ENCODE measurements at regions not wholly inside any gene's neighbourhood (a gene's known extent, or its start where the extent isn't known, plus 50 kb on each side); places are given as distances from the start of the nearest gene placed in this dataset.

DNA sequence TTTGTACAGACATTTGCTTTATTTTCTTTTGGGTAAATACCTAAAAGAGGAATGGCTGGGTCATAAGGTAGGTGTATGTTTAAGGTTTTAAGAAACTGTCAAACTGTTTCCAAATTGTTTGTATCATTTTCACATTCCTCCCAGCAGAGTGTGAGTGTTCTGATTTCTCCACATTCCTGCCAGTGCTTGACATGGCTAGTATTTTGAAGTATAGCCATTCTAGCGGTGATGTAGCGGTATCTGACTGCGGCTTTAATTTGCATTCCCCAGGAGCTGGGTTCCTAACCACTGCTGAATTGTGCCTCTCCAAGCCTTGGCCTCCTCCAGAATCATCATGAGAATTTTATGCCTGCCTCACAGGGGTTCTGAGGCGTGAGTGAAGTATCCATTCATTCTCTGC is 61.8 kb upstream of the ARL4C start (continued):
- TF ChIP-seq, protein P1, sequence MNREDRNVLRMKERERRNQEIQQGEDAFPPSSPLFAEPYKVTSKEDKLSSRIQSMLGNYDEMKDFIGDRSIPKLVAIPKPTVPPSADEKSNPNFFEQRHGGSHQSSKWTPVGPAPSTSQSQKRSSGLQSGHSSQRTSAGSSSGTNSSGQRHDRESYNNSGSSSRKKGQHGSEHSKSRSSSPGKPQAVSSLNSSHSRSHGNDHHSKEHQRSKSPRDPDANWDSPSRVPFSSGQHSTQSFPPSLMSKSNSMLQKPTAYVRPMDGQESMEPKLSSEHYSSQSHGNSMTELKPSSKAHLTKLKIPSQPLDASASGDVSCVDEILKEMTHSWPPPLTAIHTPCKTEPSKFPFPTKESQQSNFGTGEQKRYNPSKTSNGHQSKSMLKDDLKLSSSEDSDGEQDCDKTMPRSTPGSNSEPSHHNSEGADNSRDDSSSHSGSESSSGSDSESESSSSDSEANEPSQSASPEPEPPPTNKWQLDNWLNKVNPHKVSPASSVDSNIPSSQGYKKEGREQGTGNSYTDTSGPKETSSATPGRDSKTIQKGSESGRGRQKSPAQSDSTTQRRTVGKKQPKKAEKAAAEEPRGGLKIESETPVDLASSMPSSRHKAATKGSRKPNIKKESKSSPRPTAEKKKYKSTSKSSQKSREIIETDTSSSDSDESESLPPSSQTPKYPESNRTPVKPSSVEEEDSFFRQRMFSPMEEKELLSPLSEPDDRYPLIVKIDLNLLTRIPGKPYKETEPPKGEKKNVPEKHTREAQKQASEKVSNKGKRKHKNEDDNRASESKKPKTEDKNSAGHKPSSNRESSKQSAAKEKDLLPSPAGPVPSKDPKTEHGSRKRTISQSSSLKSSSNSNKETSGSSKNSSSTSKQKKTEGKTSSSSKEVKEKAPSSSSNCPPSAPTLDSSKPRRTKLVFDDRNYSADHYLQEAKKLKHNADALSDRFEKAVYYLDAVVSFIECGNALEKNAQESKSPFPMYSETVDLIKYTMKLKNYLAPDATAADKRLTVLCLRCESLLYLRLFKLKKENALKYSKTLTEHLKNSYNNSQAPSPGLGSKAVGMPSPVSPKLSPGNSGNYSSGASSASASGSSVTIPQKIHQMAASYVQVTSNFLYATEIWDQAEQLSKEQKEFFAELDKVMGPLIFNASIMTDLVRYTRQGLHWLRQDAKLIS (CRISPR knock-in tag; IDR thresholded peaks at IDR 0.05; ENCODE audit: borderline replicate concordance), result no peak

DNA sequence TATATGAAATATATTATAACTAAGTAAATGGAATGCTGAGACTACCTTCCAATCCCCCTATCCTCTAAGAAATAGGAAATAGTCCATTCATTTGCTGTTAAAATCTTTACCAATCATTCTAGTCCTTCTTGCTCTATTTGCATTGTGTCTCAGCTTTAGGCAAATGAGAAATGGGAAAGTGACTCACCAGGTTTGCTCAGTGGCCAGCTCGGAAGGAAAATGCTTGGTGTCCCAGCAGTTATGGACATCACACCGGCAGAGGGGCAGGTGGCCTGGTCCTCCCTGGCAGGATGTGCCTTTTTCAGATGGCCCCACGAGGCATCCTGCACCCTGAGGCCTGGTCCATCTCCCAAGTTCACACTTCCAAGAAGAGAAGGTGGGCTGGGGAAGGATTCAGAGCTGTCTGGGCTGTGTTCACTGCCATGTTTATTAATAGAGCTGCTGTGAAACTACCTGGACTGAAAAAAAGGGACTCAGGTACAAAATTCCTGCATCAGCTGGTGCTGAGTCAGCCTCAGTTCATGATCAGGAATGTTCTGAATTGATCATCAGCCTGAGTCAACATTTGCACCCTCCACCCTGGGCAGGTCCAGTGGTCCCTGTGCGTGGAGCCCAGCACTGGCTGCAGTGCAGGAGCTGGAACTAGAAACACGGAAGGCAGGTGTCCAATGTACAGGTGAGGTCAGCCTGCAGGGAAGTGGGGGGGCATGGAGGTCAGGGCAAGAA is 60.1 kb upstream of the ARL4C start:
- POLR2A ChIA-PET, result no interaction called here
- no peak for ATAC-seq

DNA sequence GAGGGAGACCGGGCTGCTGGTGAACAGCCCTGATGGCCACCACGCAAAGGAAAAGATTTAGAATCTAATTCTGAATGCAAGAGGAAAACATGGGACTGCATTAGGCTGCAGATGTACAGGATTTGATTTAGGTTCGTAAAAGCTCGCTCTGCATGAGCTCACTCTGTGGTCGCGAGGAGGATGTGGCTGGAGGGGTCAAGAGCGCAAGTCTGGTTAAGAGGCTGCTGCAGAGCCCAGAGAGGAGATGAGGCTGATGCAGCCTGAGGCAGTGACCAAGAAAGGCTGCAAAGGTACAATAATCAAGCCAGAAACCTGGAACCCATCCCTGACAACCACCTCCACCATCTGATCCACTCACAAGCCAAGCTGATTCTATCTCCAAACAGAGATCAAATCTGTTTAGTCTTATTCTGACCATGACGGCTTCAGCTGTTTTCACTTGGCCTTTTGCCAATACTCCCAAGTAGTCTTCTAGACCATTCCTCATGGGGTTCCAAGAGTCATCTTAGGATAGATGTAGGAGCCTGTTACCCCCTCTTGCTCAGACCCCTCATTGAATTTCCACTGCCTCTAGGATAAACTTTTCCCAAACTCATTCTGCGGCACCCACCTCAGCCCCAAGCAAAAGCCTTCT is 58.9 kb upstream of the ARL4C start:
- ChIA-PET POLR2A (no interaction called here), CTCF (no interaction called here)
- Mint-ChIP-seq H3K4me1 (peaks cover 4% of the 10 kb centered on the region), H3K27me3 (ENCODE audit: low read depth) (no peaks in the 10 kb centered on the region; the same call in none of the 2 replicates), H3K36me3 (peaks cover 12% of the 10 kb centered on the region), H3K9me3 (peaks cover 21% of the 10 kb centered on the region), H3K27ac (no peak overlapping the region), H3K4me3 (no peak overlapping the region)
- ATAC-seq (no peak), DNase-seq (ENCODE audit: low spot score) (no peak)
- TF ChIP-seq, protein P2, sequence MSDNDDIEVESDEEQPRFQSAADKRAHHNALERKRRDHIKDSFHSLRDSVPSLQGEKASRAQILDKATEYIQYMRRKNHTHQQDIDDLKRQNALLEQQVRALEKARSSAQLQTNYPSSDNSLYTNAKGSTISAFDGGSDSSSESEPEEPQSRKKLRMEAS (CRISPR knock-in tag; IDR thresholded peaks at IDR 0.05), result no peak
- TF ChIP-seq, protein P3, sequence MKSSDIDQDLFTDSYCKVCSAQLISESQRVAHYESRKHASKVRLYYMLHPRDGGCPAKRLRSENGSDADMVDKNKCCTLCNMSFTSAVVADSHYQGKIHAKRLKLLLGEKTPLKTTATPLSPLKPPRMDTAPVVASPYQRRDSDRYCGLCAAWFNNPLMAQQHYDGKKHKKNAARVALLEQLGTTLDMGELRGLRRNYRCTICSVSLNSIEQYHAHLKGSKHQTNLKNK (CRISPR knock-in tag; IDR thresholded peaks at IDR 0.05), result no peak
- no peak for TF ChIP-seq NR3C1 (CRISPR knock-in tag; conservative IDR thresholded peaks at IDR 0.05; ENCODE audit: low read depth)
- no peak for TF ChIP-seq SMAD3 (CRISPR knock-in tag; IDR thresholded peaks at IDR 0.05; ENCODE audit: borderline replicate concordance)
- TF ChIP-seq ZNF263 (CRISPR knock-in tag; IDR thresholded peaks at IDR 0.05; ENCODE audit: low read depth), result no peak
- TF ChIP-seq, protein P4, sequence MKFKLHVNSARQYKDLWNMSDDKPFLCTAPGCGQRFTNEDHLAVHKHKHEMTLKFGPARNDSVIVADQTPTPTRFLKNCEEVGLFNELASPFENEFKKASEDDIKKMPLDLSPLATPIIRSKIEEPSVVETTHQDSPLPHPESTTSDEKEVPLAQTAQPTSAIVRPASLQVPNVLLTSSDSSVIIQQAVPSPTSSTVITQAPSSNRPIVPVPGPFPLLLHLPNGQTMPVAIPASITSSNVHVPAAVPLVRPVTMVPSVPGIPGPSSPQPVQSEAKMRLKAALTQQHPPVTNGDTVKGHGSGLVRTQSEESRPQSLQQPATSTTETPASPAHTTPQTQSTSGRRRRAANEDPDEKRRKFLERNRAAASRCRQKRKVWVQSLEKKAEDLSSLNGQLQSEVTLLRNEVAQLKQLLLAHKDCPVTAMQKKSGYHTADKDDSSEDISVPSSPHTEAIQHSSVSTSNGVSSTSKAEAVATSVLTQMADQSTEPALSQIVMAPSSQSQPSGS (CRISPR knock-in tag; IDR thresholded peaks at IDR 0.05; ENCODE audit: borderline replicate concordance, low read depth), result no peak
- no peak for TF ChIP-seq GRHL2 (CRISPR knock-in tag; IDR thresholded peaks at IDR 0.05; ENCODE audit: insufficient replicate concordance, severe bottlenecking)
- no peak for TF ChIP-seq RELA (CRISPR knock-in tag; IDR thresholded peaks at IDR 0.05; ENCODE audit: borderline replicate concordance)
- no peak for TF ChIP-seq CREB1 (CRISPR knock-in tag; IDR thresholded peaks at IDR 0.05)
- TF ChIP-seq MLX (CRISPR knock-in tag; IDR thresholded peaks at IDR 0.05), result no peak
- no peak for TF ChIP-seq ZNF138 (CRISPR knock-in tag; conservative IDR thresholded peaks at IDR 0.05)
- TF ChIP-seq ZNF121 (CRISPR knock-in tag; IDR thresholded peaks at IDR 0.05), result no peak
- TF ChIP-seq ZNF396 (CRISPR knock-in tag; IDR thresholded peaks at IDR 0.05; ENCODE audit: borderline replicate concordance), result no peak
- no peak for TF ChIP-seq JUN (CRISPR knock-in tag; IDR thresholded peaks at IDR 0.05)

More for the DNA sequence above, 60.1 kb upstream of the ARL4C start:
- TF ChIP-seq FOXP4 (CRISPR knock-in tag; IDR thresholded peaks at IDR 0.05) (no peak), TCF7 (CRISPR knock-in tag; IDR thresholded peaks at IDR 0.05; ENCODE audit: low read depth) (no peak)
- TF ChIP-seq, protein P2 (CRISPR knock-in tag; IDR thresholded peaks at IDR 0.05), result no peak
- peaks cover 33% of the 10 kb centered on the region for H3K9me3 Mint-ChIP-seq
- peaks cover 8% of the 10 kb centered on the region for H3K27me3 Mint-ChIP-seq (ENCODE audit: low read depth)
- no peak overlapping the region for H3K27ac Mint-ChIP-seq
- no peak for DNase-seq (ENCODE audit: low spot score)
- H3K4me3 Mint-ChIP-seq, result no peak overlapping the region
- no peaks in the 10 kb centered on the region for H3K4me1 Mint-ChIP-seq
- H3K36me3 Mint-ChIP-seq, result peaks cover 22% of the 10 kb centered on the region
- CTCF ChIA-PET, result no interaction called here

All from WTC11 (cell line).